Superior temporal gyrus (tissue), 1 donor: ENCODE measurements at regions not wholly inside any gene's neighbourhood (a gene's known extent, or its start where the extent isn't known, plus 50 kb on each side); places are given as distances from the start of the nearest gene placed in this dataset.
"Not testable (repeated sequence)": the region's sequence is repeated elsewhere in the genome, so short reads cannot be mapped to it uniquely, and the experiment has no call there.

ENCODE experiments used
- DNase-seq: peaks from one replicate; pipeline ENCODE4 v3.0.0-alpha.2; 2016; ENCODE audit errors: extremely low spot score

- no peak for DNase-seq
These were observed 187.2 kb downstream of the NFKBIZ start for GRCh38 chr3:102036472-102036871.

DNA sequence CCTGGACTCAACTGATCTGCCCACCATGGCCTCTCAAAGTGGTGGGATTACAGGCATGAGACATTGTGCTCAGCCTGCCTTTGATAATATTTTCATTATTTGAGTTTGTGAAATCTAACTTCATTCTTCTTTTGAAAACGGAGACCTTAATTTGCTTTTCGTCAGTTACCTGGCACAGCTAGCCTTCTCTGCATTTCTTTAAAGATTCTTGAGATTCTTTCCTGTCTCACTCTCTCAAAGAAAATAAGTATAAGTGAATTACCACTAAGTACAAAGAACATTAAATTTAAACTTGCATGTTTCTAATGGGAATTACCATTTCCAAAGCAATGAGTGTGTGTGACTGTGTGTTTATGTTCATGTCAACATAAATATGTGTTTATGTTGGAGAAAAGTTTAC lies 187.9 kb downstream of the NFKBIZ start:
- no peak for DNase-seq

DNA sequence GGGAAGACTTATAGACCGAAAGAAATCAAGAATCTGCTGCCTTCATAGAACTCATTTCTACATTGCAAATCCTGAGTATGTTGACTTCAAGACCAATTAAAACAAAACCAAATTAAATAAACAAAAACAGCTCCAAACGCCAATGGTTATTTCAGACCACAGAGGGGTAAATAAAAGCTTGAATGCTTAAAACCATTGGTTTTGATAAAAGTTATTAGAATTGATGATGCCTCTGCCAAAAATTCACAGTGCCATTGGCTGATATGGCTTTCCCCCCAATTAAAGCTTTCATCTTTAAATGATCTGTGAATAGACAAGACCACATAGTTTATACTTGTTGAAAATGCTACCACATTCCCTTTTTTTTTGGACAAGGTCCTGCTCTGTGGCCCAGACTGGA lies 188.5 kb downstream of the NFKBIZ start:
- no peak for DNase-seq

DNA sequence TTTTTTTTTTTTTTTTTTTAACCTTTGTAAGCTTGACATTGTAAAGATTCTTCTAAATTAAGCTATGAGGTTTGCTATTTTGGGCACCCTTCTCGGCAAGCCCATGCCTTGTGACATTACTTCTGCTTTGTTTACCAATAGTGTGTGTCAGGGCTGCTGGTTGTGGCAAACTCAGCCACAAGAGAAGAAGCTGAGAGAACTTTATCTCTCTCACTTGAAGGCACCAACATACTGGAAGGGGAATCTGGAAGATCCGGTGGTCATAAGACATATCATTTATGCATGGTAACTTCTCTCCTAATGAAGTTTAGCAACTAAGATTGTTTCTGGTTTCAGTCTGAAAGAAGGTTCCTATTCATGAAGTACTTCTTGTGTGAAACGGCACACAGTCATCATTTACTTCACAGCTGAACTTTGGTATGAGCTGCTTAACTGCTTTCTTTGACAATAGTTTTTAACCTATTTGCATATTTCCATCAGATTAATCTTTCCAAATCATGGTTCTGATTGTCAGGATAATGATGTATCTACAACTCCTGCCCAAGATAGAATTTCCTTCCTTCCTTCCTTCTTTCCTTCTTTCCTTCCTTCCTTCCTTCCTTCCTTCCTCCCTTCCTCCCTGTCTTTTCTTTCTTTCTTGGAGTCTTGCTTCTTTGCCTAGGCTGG lies 189.3 kb downstream of the NFKBIZ start:
- DNase-seq = no peak

- DNase-seq = not testable (repeated sequence)
These were observed 190.8 kb downstream of the NFKBIZ start for GRCh38 chr3:102040144-102040543.

DNA sequence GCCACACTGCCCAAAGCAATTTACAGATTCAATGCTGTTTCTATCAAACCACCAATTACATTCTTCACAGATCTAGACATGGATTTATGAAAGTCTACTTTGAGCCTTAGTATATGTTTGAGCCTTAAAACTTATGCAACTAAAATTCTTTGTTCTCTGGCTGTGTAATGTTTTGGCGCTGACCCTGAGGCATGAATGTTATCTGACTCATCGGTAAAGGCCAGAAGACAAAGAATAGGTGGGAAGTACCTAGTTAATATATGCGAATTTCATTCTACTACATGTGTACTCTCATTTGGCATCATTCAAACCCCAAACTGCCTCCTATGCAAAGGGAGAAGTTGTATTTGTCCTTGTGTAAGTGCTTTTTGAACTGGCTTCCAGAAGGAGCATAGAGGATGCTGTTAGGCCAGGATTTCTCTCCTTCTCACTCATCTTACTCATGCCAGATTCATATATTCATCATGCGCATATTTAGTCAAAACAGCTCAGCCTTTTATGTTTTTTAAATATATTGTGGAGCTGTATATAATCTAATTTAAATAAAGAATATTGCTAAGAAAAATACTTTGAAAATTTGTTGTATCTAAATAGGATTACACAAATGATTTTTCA lies 204.2 kb downstream of the NFKBIZ start:
- DNase-seq = no peak

- DNase-seq = no peak
These were observed 205.3 kb downstream of the NFKBIZ start for GRCh38 chr3:102054543-102055080.

- DNase-seq = no peak
These were observed 208.6 kb downstream of the NFKBIZ start for GRCh38 chr3:102057781-102058421.

DNA sequence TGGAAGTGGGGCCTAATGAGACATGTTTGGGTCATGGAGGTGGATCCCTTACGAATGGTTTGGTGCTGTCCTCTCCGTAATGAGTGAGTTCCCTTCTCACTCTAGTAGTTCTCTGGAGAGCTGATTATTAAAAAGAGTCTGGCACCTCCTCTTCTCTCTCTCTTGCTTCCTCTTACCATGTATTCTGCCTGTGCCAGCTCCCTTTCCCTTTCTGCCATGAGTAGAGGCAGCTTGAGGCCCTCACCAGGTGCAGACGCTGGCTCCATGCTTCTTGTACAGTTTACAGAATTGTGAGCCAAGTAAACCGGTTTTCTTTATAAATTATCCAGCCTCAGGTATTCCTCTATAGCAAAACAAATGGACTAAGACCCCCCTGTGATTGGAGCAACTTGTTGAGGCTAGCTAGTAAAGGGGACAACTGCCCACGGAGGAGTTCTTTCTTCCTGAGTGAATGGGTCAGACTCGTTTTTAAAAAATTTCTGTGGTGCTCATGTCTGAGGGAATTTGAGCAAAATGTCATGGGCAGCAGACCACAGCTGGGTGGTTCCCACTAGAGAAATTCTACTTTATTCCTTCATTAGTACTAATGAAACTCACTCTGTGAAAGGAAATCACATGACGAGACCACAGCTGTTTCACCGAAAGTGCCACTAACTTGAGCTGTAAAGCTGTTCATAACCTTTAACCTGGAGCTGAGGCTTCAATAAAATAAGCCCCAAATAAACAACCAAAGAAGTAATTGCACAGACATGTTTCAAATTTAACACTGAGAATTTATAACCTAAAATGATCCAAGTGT lies 210.0 kb downstream of the NFKBIZ start:
- DNase-seq = no peak

DNA sequence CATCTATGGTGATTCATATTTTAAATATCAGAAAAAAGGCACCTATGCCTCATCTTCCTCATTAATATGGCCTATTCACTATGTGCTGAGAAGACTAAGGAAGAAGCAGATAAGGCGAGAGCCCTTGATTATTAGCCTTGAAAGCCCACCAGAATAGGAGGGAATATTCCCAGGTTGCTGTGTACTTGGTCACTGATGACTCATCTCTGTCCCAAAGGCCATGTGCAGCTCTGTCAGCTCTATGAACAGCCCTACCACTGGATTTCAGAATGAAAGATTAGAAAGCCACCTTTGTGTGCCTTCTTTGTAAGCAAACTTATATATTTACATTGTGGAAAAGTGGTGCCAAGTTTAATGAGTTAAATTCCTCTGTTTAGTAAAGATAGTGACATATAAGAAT lies 211.5 kb downstream of the NFKBIZ start:
- no peak for DNase-seq

DNA sequence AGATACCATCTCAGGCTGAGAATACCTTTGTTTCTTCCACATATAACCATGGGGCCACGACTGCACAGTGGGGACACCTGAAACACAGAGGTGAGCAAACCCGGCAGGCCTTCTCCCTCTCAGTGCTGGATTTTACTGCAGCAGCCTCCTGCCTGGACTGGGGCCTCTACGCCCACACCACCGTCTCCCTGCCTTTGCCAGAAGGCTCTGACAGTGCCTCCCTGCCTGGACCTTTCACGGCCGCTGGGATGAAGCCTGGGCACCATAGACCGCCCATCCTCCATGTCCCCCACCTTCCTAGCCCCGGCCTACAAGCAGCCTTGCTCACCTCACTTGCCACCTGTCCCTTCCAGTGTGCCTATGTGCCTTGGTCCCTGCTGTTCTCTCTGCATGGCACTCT lies 214.3 kb downstream of the NFKBIZ start:
- no peak for DNase-seq

- no peak for DNase-seq
These were observed 217.2 kb downstream of the NFKBIZ start for GRCh38 chr3:102066470-102066869.

DNA sequence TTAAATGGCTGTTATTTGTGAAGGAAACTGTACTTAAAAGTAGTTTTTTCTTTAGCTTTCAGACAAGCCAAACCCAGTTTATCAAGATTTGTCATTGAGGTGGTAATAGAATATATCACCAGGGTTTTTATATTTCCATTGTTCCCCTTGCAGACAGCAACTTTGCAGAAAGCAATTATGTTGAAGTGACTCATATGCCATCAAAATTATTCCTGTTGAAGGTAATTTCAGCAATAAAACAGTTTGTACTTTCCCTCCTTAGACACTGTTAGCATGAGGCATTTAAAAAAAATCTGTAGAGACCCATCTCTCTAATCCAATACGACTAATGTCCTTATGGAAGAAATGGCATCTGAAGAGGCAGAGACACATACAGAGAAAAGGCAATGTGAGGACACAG lies 219.0 kb downstream of the NFKBIZ start:
- no peak for DNase-seq

GRCh38 chr3:102068736-102069135 lies 219.4 kb downstream of the NFKBIZ start:
- DNase-seq = no peak

GRCh38 chr3:102069211-102069662 lies 219.9 kb downstream of the NFKBIZ start:
- DNase-seq = no peak

- no peak for DNase-seq
These were observed 225.6 kb downstream of the NFKBIZ start for GRCh38 chr3:102074946-102075345.

DNA sequence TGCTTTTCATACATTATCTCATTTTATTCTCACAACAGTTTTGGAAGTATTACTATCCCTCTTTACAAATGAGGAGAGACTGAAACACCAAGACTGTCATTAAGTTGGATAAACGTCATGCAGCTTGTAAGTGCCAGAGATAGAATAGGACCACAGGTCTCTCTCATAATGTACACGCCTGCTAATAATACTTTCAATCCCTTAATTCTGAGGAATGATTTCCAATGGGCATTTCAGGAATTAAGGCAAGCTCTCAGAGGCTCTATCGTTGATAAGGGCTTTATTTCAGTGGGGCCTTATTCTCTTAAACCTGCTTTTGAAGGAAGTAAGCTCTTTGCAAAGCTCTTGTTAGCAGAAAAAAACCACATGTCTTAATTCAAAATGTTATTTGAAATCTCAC lies 229.1 kb downstream of the NFKBIZ start:
- no peak for DNase-seq

DNA sequence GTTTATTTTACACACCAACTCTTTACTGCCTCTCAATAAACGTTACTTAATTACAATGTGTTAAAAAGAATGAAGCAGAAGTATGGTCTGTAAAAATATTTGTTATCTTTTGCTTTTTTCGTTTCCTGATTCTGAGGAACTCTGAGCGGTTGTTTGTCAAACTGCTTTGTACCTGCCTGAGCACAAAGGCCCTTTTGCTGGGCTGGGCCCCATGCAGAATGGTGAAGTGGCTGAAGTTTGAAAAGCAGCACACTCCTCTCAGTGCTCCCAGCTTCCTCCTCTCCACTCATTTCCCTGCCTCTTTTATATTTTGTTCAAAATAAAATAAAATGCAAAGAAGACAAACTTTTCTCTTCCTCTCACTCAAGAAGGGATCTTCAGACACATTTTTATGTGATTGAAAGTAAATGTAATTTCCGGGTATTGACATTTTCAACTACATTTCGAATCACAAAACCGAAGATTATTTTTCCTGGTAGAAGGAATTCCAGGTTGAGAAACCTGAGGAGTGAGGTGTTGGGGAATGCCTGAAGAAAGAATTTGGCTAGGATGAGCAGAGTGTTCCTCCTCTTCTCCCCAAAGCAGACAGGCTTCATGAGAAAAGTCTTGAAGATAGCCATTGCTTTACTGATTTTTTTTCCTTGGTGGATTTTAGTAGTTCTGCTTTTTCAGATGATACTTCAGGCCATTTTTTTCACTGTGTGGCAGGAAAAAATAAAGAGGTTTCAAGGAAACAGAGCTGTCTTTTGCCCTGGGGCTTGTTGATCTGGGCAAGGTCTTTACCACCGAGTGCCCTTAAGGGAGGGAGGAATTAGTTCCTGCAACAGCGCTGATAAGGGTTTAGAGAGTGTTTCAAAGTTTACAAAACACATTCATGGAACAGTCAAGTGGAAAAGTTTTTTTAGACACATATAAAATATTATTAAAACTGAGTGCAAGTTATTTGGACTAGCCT lies 229.8 kb downstream of the NFKBIZ start:
- no peak for DNase-seq

GRCh38 chr3:102079809-102080197 lies 230.5 kb downstream of the NFKBIZ start:
- DNase-seq = no peak

- DNase-seq = no peak
These were observed 232.4 kb downstream of the NFKBIZ start for GRCh38 chr3:102081572-102082289.
